ENCODE measurements at regions not wholly inside any gene's neighbourhood (a gene's known extent, or its start where the extent isn't known, plus 50 kb on each side); places are given as distances from the start of the nearest gene placed in this dataset.

- TF ChIP-seq CTCF (IDR thresholded peaks at IDR 0.05), result no peak
- TF ChIP-seq POLR2A (IDR thresholded peaks at IDR 0.05), result no peak
Observed at GRCh38 chr11:33613404-33613803, 87.2 kb downstream of the C11orf91 start.
